HepG2 (cell line): ENCODE measurements at regions not wholly inside any gene's neighbourhood (a gene's known extent, or its start where the extent isn't known, plus 50 kb on each side); places are given as distances from the start of the nearest gene placed in this dataset.

Experiments
- ATAC-seq: fragments of 200-7000 bp; cut with Tn5 transposase; 3 replicates; pipeline ENCODE4 v1.9.1; 2020; ENCODE audit warnings: mild to moderate bottlenecking, moderate library complexity
- BruUV-seq: library from RNA; stranded (reverse); fragments of 400-500 nt; replicated peaks from 2 replicates; lab custom pipeline; 2021; lab: Mats Ljungman, UMichigan
- CTCF ChIA-PET: fragments of 300-600 bp; formaldehyde crosslinking; extraction: SDS; loops from one replicate; lab custom pipeline; 2021; ENCODE audit warnings: low total read pairs, inconsistent platforms, low intra/inter-chr PET ratio; lab: Yijun Ruan, JAX
- POLR2A ChIA-PET: fragments of 350-600 bp; sonication (Branson Sonifier 250); formaldehyde crosslinking; loops from one replicate; lab custom pipeline; 2020; ENCODE audit warnings: antibody characterized with exemption, inconsistent platforms; lab: Yijun Ruan, JAX
- DNase-seq: peaks from one replicate; pipeline ENCODE4 v3.0.0-alpha.2; 2015; ENCODE audit warnings: low spot score
- FAIRE-seq: peaks from 3 replicates; lab custom pipeline; 2011; peaks lifted over from hg19 to GRCh38; lab: Jason Lieb, UNC
- H2AFZ ChIP-seq: one replicate; pipeline ENCODE4 v1.6.1; 2011; ENCODE audit warnings: low read length, inconsistent platforms
- H3K27ac ChIP-seq: fragments of 300-600 bp; 3 replicates; pipeline ENCODE4 v1.8.0; 2011; ENCODE audit warnings: mixed run types, mild to moderate bottlenecking, mixed read lengths, low read length, inconsistent platforms; ENCODE audit not compliant: insufficient read depth; ENCODE audit errors: extremely low read length
- H3K27me3 ChIP-seq, 2 experiments: fragments of 200-600 bp in 1 of 2; 2 replicates in 1 of 2; 3 replicates in 1 of 2; pipeline versions ENCODE4 v1.6.0 to v1.8.0; 2011; ENCODE audit warnings: low read length in 2 of 2, mild to moderate bottlenecking in 2 of 2, moderate library complexity in 2 of 2, inconsistent platforms in 1 of 2; ENCODE audit not compliant: insufficient read depth in 2 of 2, control insufficient read depth in 1 of 2
- H3K36me3 ChIP-seq, 2 experiments: fragments of 200-600 bp in 1 of 2; replicated peaks in 1 of 2; 2 replicates in 1 of 2; 3 replicates in 1 of 2; pipeline versions ENCODE4 v1.5.1 to v1.8.0; 2011; ENCODE audit warnings: low read length in 2 of 2, inconsistent platforms in 1 of 2; ENCODE audit not compliant: insufficient read depth in 2 of 2, control insufficient read depth in 1 of 2
- H3K4me1 ChIP-seq: 2 replicates; pipeline ENCODE4 v1.5.1; 2012; ENCODE audit warnings: low read length, inconsistent platforms; ENCODE audit not compliant: insufficient read depth
- H3K4me2 ChIP-seq: 2 replicates; pipeline ENCODE4 v1.6.0; 2011; ENCODE audit warnings: low read depth, low read length, inconsistent platforms
- H3K4me3 ChIP-seq, 3 experiments: fragments of 200-600 bp in 1 of 3; sonication (generic), shearing (Covaris generic) in 1 of 3; replicated peaks in 1 of 3; 2 replicates each; pipeline ENCODE4 v1.5.1; 2011 to 2016; ENCODE audit warnings: low read length in 3 of 3, inconsistent platforms in 2 of 3, low read depth in 2 of 3, mild to moderate bottlenecking in 2 of 3, control low read depth in 1 of 3, mixed read lengths in 1 of 3; ENCODE audit not compliant: insufficient read depth in 1 of 3
- H3K79me2 ChIP-seq: one replicate; pipeline ENCODE4 v1.6.1; 2011; ENCODE audit warnings: low read length, inconsistent platforms; ENCODE audit not compliant: insufficient read depth
- H3K9ac ChIP-seq: 2 replicates; pipeline ENCODE4 v1.6.0; 2011; ENCODE audit warnings: mild to moderate bottlenecking, low read depth, low read length, inconsistent platforms; ENCODE audit not compliant: insufficient read depth
- H3K9me3 ChIP-seq: 2 replicates; pipeline ENCODE4 v1.5.1; 2012; ENCODE audit warnings: mild to moderate bottlenecking, low read length
- H4K20me1 ChIP-seq: 2 replicates; pipeline ENCODE4 v1.6.0; 2011; ENCODE audit warnings: inconsistent platforms, mild to moderate bottlenecking, low read length, moderate library complexity; ENCODE audit not compliant: insufficient read depth
- FIP1L1 ChIP-seq: fragments of 200-400 bp; formaldehyde crosslinking; IDR thresholded peaks from 2 replicates; pipeline ENCODE4 v1.6.1; 2018; ENCODE audit warnings: low read depth, mild to moderate bottlenecking, low read length, moderate library complexity, borderline replicate concordance; ENCODE audit not compliant: insufficient read depth
- ISL2 ChIP-seq: sonication (generic); formaldehyde crosslinking; IDR thresholded peaks from 2 replicates; pipeline ENCODE4 v1.5.0; 2020; ENCODE audit warnings: missing genetic modification reagents
- PCBP2 ChIP-seq: fragments of 200-400 bp; formaldehyde crosslinking; optimal IDR thresholded peaks from 2 replicates; pipeline ENCODE3; 2018; ENCODE audit warnings: low read length, low read depth; ENCODE audit not compliant: poor library complexity, severe bottlenecking
- REPIN1 ChIP-seq: sonication (generic); formaldehyde crosslinking; IDR thresholded peaks from 2 replicates; pipeline ENCODE4 v1.8.0; 2022; ENCODE audit warnings: missing genetic modification reagents, low read depth, mild to moderate bottlenecking, borderline replicate concordance
- RFXANK ChIP-seq: IDR thresholded peaks from 2 replicates; pipeline ENCODE4 v1.6.1; 2016
- XRCC5 ChIP-seq: fragments of 200-400 bp; formaldehyde crosslinking; optimal IDR thresholded peaks from 2 replicates; pipeline ENCODE3; 2017; ENCODE audit warnings: mild to moderate bottlenecking, low read length
- ZFP90 ChIP-seq: sonication (generic); formaldehyde crosslinking; IDR thresholded peaks from 2 replicates; pipeline ENCODE4 v1.8.0; 2022; ENCODE audit warnings: missing genetic modification reagents, mild to moderate bottlenecking, inconsistent platforms, borderline replicate concordance
- ZFP91 ChIP-seq: sonication (generic); formaldehyde crosslinking; IDR thresholded peaks from 2 replicates; pipeline ENCODE4 v1.9.0; 2022; ENCODE audit warnings: missing genetic modification reagents, mild to moderate bottlenecking, borderline replicate concordance
- ZNF136 ChIP-seq: sonication (generic); formaldehyde crosslinking; IDR thresholded peaks from 2 replicates; pipeline ENCODE4 v1.8.1; 2022; ENCODE audit warnings: low read depth, mild to moderate bottlenecking, moderate library complexity, missing genetic modification reagents
- ZNF501 ChIP-seq: sonication (generic); formaldehyde crosslinking; IDR thresholded peaks from 2 replicates; pipeline ENCODE4 v1.5.1; 2020; ENCODE audit warnings: mild to moderate bottlenecking, moderate library complexity, missing genetic modification reagents
- ZNF629 ChIP-seq: sonication (generic); formaldehyde crosslinking; conservative IDR thresholded peaks from 2 replicates; pipeline ENCODE4 v1.5.0; 2020; ENCODE audit warnings: missing genetic modification reagents
- WGBS: methylation state at CpG from one replicate; pipeline ENCODE4 v1.1.6; 2017; ENCODE audit warnings: low lambda C conversion rate; 5-methylcytosine and 5-hydroxymethylcytosine counted together
- in situ Hi-C: cut with HindIII; loops from 2 replicates; pipeline ENCODE4 v1.10.0; 2017; ENCODE audit warnings: low pct_unique_long_range_greater_than_20kb; ENCODE audit not compliant: extremely low pct_ligation_motif_present
- intact Hi-C: fragments of 100-400 bp; cut with micrococcal nuclease; formaldehyde crosslinking; loops from one replicate; pipeline ENCODE4 v1.10.0; 2022; ENCODE audit not compliant: unreplicated experiment

DNA sequence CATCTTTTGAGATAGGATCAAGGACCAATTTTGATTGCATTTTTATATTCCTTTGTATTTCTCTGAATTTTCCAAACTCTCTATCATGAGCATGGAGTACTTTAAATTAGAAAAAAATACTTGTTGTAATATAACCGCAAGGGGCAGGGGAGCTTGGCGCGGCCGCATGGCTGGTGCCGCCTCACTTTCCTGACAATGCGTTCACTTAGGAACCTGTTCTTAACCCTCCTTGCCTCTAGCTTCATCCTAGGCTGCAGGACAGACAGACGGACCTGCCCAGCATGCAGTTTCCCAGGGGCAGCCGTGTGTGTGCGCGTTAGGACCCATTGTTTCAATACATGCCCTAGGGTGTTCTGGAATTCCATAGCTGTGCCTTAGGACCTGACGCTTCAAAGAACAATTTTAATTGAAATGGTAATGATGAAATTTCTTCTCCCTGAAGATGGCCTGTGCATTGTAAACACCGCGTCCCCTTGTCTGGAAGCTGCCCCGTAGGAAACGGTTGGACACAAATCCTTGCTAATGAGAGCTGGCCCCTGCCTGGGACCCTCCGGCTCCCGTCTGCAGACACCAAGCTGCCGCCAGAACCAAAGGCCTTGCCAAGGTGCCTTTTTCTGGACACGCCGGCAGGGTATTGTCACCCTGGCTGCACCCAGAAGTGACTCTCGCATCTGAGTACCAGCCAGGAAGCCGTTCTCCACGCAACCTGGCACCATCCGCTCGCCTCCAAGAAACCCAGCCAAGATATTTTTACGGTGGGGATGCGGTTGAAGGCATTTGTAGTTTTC, 466.4 kb downstream of the NPHP4 start:
- ATAC-seq: no peak
- POLR2A ChIA-PET: no interaction called here
- Histone ChIP-seq H3K36me3 (no peaks in the 10 kb centered on the region), H3K27me3 (no peaks in the 10 kb centered on the region; a peak in 2 of 5 replicates), H3K27ac (no peak overlapping the region), H3K4me2 (no peak overlapping the region), H2AFZ (no peak overlapping the region), H3K4me3 (no peak overlapping the region), H4K20me1 (no peaks in the 10 kb centered on the region), H3K9ac (no peak overlapping the region), H3K4me1 (no peaks in the 10 kb centered on the region), H3K9me3 (no peaks in the 10 kb centered on the region), H3K79me2 (no peaks in the 10 kb centered on the region)
- in situ Hi-C loops (no loop called here), intact Hi-C loops (no loop called here)
- no peak for FAIRE-seq
- WGBS: 57% methylated on average over 14 of the region's 27 CpGs
- TF ChIP-seq ZNF136 (CRISPR knock-in tag) (no peak), ZFP90 (CRISPR knock-in tag) (no peak), RFXANK (CRISPR knock-in tag) (no peak), ISL2 (CRISPR knock-in tag) (no peak), ZFP91 (no peak), REPIN1 (CRISPR knock-in tag) (no peak), XRCC5 (no peak), PCBP2 (no peak), ZNF501 (CRISPR knock-in tag) (no peak), ZNF629 (CRISPR knock-in tag) (no peak), FIP1L1 (no peak)
- CTCF ChIA-PET: no interaction called here
- no TSS peak for BruUV-seq
- DNase-seq: no peak
